IMR-90 (cell line): ENCODE measurements at regions not wholly inside any gene's neighbourhood (a gene's known extent, or its start where the extent isn't known, plus 50 kb on each side); places are given as distances from the start of the nearest gene placed in this dataset.

Experiments used
- ATAC-seq: fragments of 200-7000 bp; cut with Tn5 transposase; 2 replicates; pipeline ENCODE4 v1.9.1; 2020; ENCODE audit warnings: low read depth, mild to moderate bottlenecking, moderate library complexity
- BruUV-seq: library from RNA; stranded (reverse); fragments of 400-500 nt; replicated peaks from 2 replicates; lab custom pipeline; 2021; lab: Mats Ljungman, UMichigan
- CTCF ChIA-PET: fragments of 300-600 bp; formaldehyde crosslinking; extraction: SDS; loops from one replicate; lab custom pipeline; 2021; ENCODE audit warnings: antibody characterized with exemption; lab: Yijun Ruan, JAX
- POLR2A ChIA-PET: fragments of 300-600 bp; sonication (Branson Sonifier 250); formaldehyde crosslinking; loops from one replicate; lab custom pipeline; 2022; ENCODE audit warnings: antibody characterized with exemption; ENCODE audit not compliant: unreplicated experiment; lab: Charles Lee
- DNase-seq: peaks from one replicate; pipeline ENCODE4 v3.0.0; 2013
- H2AFZ ChIP-seq: replicated peaks from 2 replicates; pipeline ENCODE3; 2013; ENCODE audit warnings: low read length, mild to moderate bottlenecking; ENCODE audit not compliant: poor library complexity
- H2AK5ac ChIP-seq: 2 replicates; pipeline ENCODE4 v1.6.1; 2013; ENCODE audit warnings: low read depth, low read length, inconsistent platforms
- H2AK9ac ChIP-seq: replicated peaks from 2 replicates; pipeline ENCODE3; 2013; ENCODE audit warnings: mild to moderate bottlenecking, low read depth, low read length, moderate library complexity; ENCODE audit not compliant: poor library complexity
- H2BK120ac ChIP-seq: 2 replicates; pipeline ENCODE4 v1.6.1; 2013; ENCODE audit warnings: low read depth, low read length, inconsistent platforms
- H2BK15ac ChIP-seq: 3 replicates; pipeline ENCODE4 v1.6.1; 2013; ENCODE audit warnings: low read depth, low read length, inconsistent platforms
- H2BK20ac ChIP-seq: 2 replicates; pipeline ENCODE4 v1.6.1; 2013; ENCODE audit warnings: low read depth, mild to moderate bottlenecking, inconsistent platforms, low read length, moderate library complexity
- H2BK5ac ChIP-seq: 2 replicates; pipeline ENCODE4 v1.6.1; 2013; ENCODE audit warnings: mild to moderate bottlenecking, low read depth, low read length, inconsistent platforms; ENCODE audit not compliant: poor library complexity, severe bottlenecking
- H3K14ac ChIP-seq: replicated peaks from 2 replicates; pipeline ENCODE4 v1.6.1; 2013; ENCODE audit warnings: low read depth, low read length, inconsistent platforms
- H3K18ac ChIP-seq: 2 replicates; pipeline ENCODE4 v1.6.1; 2013; ENCODE audit warnings: low read depth, low read length, control low read depth
- H3K23ac ChIP-seq: 2 replicates; pipeline ENCODE4 v1.6.1; 2013; ENCODE audit warnings: low read depth, low read length, inconsistent platforms
- H3K27ac ChIP-seq: 2 replicates; pipeline ENCODE4 v1.5.1; 2013; ENCODE audit warnings: mild to moderate bottlenecking, control low read depth, low read length; ENCODE audit not compliant: insufficient read depth
- H3K27me3 ChIP-seq: 2 replicates; pipeline ENCODE4 v1.6.1; 2013; ENCODE audit warnings: low read length; ENCODE audit not compliant: control insufficient read depth, insufficient read depth
- H3K36me3 ChIP-seq: 2 replicates; pipeline ENCODE4 v1.6.1; 2013; ENCODE audit warnings: low read length, mixed read lengths; ENCODE audit not compliant: control insufficient read depth, insufficient read depth
- H3K4ac ChIP-seq: 2 replicates; pipeline ENCODE4 v1.6.1; 2013; ENCODE audit warnings: low read depth, low read length, inconsistent platforms
- H3K4me1 ChIP-seq: 2 replicates; pipeline ENCODE4 v1.6.1; 2013; ENCODE audit warnings: low read length, mixed read lengths; ENCODE audit not compliant: control insufficient read depth, insufficient read depth
- H3K4me2 ChIP-seq: 2 replicates; pipeline ENCODE4 v1.6.1; 2013; ENCODE audit warnings: low read depth, mild to moderate bottlenecking, control low read depth, low read length, moderate library complexity
- H3K4me3 ChIP-seq: 2 replicates; pipeline ENCODE4 v1.5.1; 2013; ENCODE audit warnings: low read depth, mild to moderate bottlenecking, control low read depth, low read length, moderate library complexity; ENCODE audit not compliant: insufficient read depth
- H3K56ac ChIP-seq: 2 replicates; pipeline ENCODE4 v1.6.1; 2013; ENCODE audit warnings: low read length, inconsistent platforms; ENCODE audit not compliant: insufficient read depth; ENCODE audit errors: extremely low read depth
- H3K79me1 ChIP-seq, 2 experiments: 2 replicates each; pipeline ENCODE4 v1.6.1; 2013; ENCODE audit warnings: low read length in 2 of 2, inconsistent platforms in 1 of 2, low read depth in 1 of 2
- H3K9ac ChIP-seq: 2 replicates; pipeline ENCODE4 v1.6.1; 2013; ENCODE audit warnings: low read depth, low read length, control low read depth
- H3K9me1 ChIP-seq: 2 replicates; pipeline ENCODE4 v1.6.1; 2013; ENCODE audit warnings: low read length, inconsistent platforms; ENCODE audit not compliant: insufficient read depth
- H3K9me3 ChIP-seq: 2 replicates; pipeline ENCODE4 v1.6.1; 2013; ENCODE audit warnings: low read length; ENCODE audit not compliant: control insufficient read depth, insufficient read depth
- H4K20me1 ChIP-seq: 2 replicates; pipeline ENCODE4 v1.6.1; 2013; ENCODE audit warnings: low read length, inconsistent platforms; ENCODE audit not compliant: insufficient read depth
- H4K5ac ChIP-seq: 2 replicates; pipeline ENCODE4 v1.6.1; 2013; ENCODE audit warnings: mild to moderate bottlenecking, low read depth, low read length, control low read depth
- H4K8ac ChIP-seq, 2 experiments: 2 replicates each; pipeline ENCODE4 v1.6.1; 2013; ENCODE audit warnings: low read depth in 2 of 2, low read length in 2 of 2, control low read depth in 1 of 2, inconsistent platforms in 1 of 2
- H4K91ac ChIP-seq: 2 replicates; pipeline ENCODE4 v1.6.1; 2013; ENCODE audit warnings: low read depth, low read length, inconsistent platforms; ENCODE audit not compliant: insufficient read depth
- BHLHE40 ChIP-seq: fragments of 150-350 bp; IDR thresholded peaks from 2 replicates; pipeline ENCODE4 v1.6.1; 2016; ENCODE audit warnings: mild to moderate bottlenecking, low read depth, low read length
- FOS ChIP-seq: fragments of 150-350 bp; IDR thresholded peaks from 2 replicates; pipeline ENCODE4 v1.6.1; 2016; ENCODE audit warnings: low read depth, low read length
- MAFK ChIP-seq: IDR thresholded peaks from 2 replicates; pipeline ENCODE4 v1.6.1; 2012; ENCODE audit warnings: low read depth, low read length, improper control_type of control experiment
- RCOR1 ChIP-seq: IDR thresholded peaks from 2 replicates; pipeline ENCODE4 v1.6.1; 2012; ENCODE audit warnings: mild to moderate bottlenecking, low read length, improper control_type of control experiment; ENCODE audit not compliant: insufficient replicate concordance
- RFX5 ChIP-seq: IDR thresholded peaks from 2 replicates; pipeline ENCODE4 v1.8.0; 2012; ENCODE audit warnings: low read depth, mild to moderate bottlenecking, low read length, moderate library complexity
- SMC3 ChIP-seq: fragments of 150-350 bp; IDR thresholded peaks from 2 replicates; pipeline ENCODE4 v1.6.1; 2016; ENCODE audit warnings: low read depth, mild to moderate bottlenecking, antibody characterized with exemption, low read length, moderate library complexity
- WGBS, 2 experiments: methylation state at CpG; one replicate each; pipeline versions ENCODE4 v1.1.5 to v1.1.7; 2013; ENCODE audit warnings: missing lambda C conversion rate in 2 of 2; ENCODE audit not compliant: insufficient read length in 1 of 2; ENCODE audit errors: extremely low coverage in 2 of 2; 5-methylcytosine and 5-hydroxymethylcytosine counted together
- dilution Hi-C: fragments of 300-500 bp; cut with HindIII; formaldehyde crosslinking; loops from one replicate; pipeline ENCODE4 v1.14.3; 2018; ENCODE audit warnings: low sequenced_read_pairs; ENCODE audit not compliant: unreplicated experiment
- in situ Hi-C: fragments of 300-500 bp; cut with MboI; formaldehyde crosslinking; loops from 3 replicates; pipeline ENCODE4 v1.14.3; 2019; ENCODE audit warnings: low sequenced_read_pairs, inconsistent platforms, mixed read lengths
- intact Hi-C: fragments of 100-400 bp; cut with micrococcal nuclease; formaldehyde crosslinking; loops from 2 replicates; pipeline ENCODE4 v1.10.0; 2022

GRCh38 chr12:60144395-60144794 is 548.6 kb downstream of the SLC16A7 start:
- H3K27me3 ChIP-seq: no peaks in the 10 kb centered on the region
- dilution Hi-C loops: no loop called here
- H3K9me3 ChIP-seq: no peaks in the 10 kb centered on the region
- ChIA-PET CTCF (no interaction called here), POLR2A (no interaction called here)
- WGBS, 2 experiments: no CpG with 5 or more reads among the region's 1 CpG
- H3K36me3 ChIP-seq: no peaks in the 10 kb centered on the region
- H3K27ac ChIP-seq: no peak overlapping the region
- no peak overlapping the region for H2AFZ ChIP-seq
- no peaks in the 10 kb centered on the region for H3K9me1 ChIP-seq
- intact Hi-C loops: no loop called here
- H3K4me3 ChIP-seq: no peak overlapping the region
- H4K5ac ChIP-seq: no peak overlapping the region
- H2BK120ac ChIP-seq: no peak overlapping the region
- no peak overlapping the region for H3K4me2 ChIP-seq
- no peak for TF ChIP-seq MAFK
- no peak for TF ChIP-seq BHLHE40
- TF ChIP-seq RFX5: no peak
- no peak for TF ChIP-seq RCOR1
- TF ChIP-seq FOS: no peak
- no peak for TF ChIP-seq SMC3
- no peak overlapping the region for H3K56ac ChIP-seq
- DNase-seq (no peak), ATAC-seq (no peak)
- H2BK15ac ChIP-seq: no peak overlapping the region; the same call in 2 of the 3 replicates
- H2BK20ac ChIP-seq: peak overlapping the region; percentile 14; the same call in 1 of the 2 replicates
- H2AK5ac ChIP-seq: no peak overlapping the region
- H2AK9ac ChIP-seq: no peak overlapping the region
- no TSS peak for BruUV-seq
- H3K4ac ChIP-seq: no peak overlapping the region
- H3K4me1 ChIP-seq: peaks cover 2% of the 10 kb centered on the region; the same call in 1 of the 2 replicates
- H4K8ac ChIP-seq: no peak overlapping the region
- H2BK5ac ChIP-seq: no peak overlapping the region
- no peaks in the 10 kb centered on the region for H4K20me1 ChIP-seq
- in situ Hi-C loops: no loop called here
- no peak overlapping the region for H4K91ac ChIP-seq
- H3K9ac ChIP-seq: no peak overlapping the region
- H3K18ac ChIP-seq: no peak overlapping the region
- H3K14ac ChIP-seq: no peak overlapping the region
- H3K79me1 ChIP-seq: no peaks in the 10 kb centered on the region
- H3K23ac ChIP-seq: no peak overlapping the region
